ENCODE measurements at regions not wholly inside any gene's neighbourhood (a gene's known extent, or its start where the extent isn't known, plus 50 kb on each side); places are given as distances from the start of the nearest gene placed in this dataset.
A peak's percentile ranks its signal among the peaks of the same experiment; 100 is the strongest.

- POLR2A ChIA-PET, result no interaction called here
- ATAC-seq (peak; percentile 99), DNase-seq (ENCODE audit: low spot score) (no peak), FAIRE-seq (no peak)
- intact Hi-C loops (cut with micrococcal nuclease; ENCODE audit: unreplicated experiment), result no loop called here
- 25% methylated on average over 4 of the region's 5 CpGs for WGBS (ENCODE audit: low lambda C conversion rate)
- H3K9me3 ChIP-seq (ENCODE audit: low read length), result no peaks in the 10 kb centered on the region
- no peak overlapping the region for H3K27ac ChIP-seq (ENCODE audit: extremely low read length, insufficient read depth, low read length)
- no peaks in the 10 kb centered on the region for H3K79me2 ChIP-seq (ENCODE audit: insufficient read depth, low read length)
- no peak overlapping the region for H3K4me3 ChIP-seq (replicated peaks in 1 of 3; ENCODE audit: insufficient read depth in 1 of 3, low read depth in 2 of 3, low read length in 3 of 3)
- no peaks in the 10 kb centered on the region for H3K36me3 ChIP-seq (replicated peaks in 1 of 2; ENCODE audit: control insufficient read depth in 1 of 2, insufficient read depth in 2 of 2, low read length in 2 of 2)
- CTCF ChIA-PET (ENCODE audit: low intra/inter-chr PET ratio, low total read pairs), result no interaction called here
- H3K4me2 ChIP-seq (ENCODE audit: low read depth, low read length), result no peak overlapping the region
- no peak overlapping the region for H3K9ac ChIP-seq (ENCODE audit: insufficient read depth, low read depth, low read length)
- H3K4me1 ChIP-seq (ENCODE audit: insufficient read depth, low read length), result peaks cover 4% of the 10 kb centered on the region
- no peaks in the 10 kb centered on the region for H4K20me1 ChIP-seq (ENCODE audit: insufficient read depth, low read length)
- no peak overlapping the region for H2AFZ ChIP-seq (ENCODE audit: low read length)
- TF ChIP-seq ZFX (CRISPR knock-in tag; IDR thresholded peaks at IDR 0.05; ENCODE audit: low read depth) (peak; percentile 42), HNF4A (CRISPR knock-in tag; IDR thresholded peaks at IDR 0.05) (peak; percentile 41; the same call in 1 of the 2 replicates), ZBTB7B (CRISPR knock-in tag; IDR thresholded peaks at IDR 0.05) (no peak), HOXA5 (CRISPR knock-in tag; IDR thresholded peaks at IDR 0.05) (no peak), ADNP (CRISPR knock-in tag; IDR thresholded peaks at IDR 0.05) (no peak), GFI1 (CRISPR knock-in tag; IDR thresholded peaks at IDR 0.05; ENCODE audit: borderline replicate concordance) (no peak), ARID4A (CRISPR knock-in tag; IDR thresholded peaks at IDR 0.05; ENCODE audit: borderline replicate concordance) (no peak), ELF4 (CRISPR knock-in tag; IDR thresholded peaks at IDR 0.05; ENCODE audit: borderline replicate concordance) (no peak), EEA1 (CRISPR knock-in tag; IDR thresholded peaks at IDR 0.05; ENCODE audit: borderline replicate concordance) (no peak)
- TF ChIP-seq, protein P1, sequence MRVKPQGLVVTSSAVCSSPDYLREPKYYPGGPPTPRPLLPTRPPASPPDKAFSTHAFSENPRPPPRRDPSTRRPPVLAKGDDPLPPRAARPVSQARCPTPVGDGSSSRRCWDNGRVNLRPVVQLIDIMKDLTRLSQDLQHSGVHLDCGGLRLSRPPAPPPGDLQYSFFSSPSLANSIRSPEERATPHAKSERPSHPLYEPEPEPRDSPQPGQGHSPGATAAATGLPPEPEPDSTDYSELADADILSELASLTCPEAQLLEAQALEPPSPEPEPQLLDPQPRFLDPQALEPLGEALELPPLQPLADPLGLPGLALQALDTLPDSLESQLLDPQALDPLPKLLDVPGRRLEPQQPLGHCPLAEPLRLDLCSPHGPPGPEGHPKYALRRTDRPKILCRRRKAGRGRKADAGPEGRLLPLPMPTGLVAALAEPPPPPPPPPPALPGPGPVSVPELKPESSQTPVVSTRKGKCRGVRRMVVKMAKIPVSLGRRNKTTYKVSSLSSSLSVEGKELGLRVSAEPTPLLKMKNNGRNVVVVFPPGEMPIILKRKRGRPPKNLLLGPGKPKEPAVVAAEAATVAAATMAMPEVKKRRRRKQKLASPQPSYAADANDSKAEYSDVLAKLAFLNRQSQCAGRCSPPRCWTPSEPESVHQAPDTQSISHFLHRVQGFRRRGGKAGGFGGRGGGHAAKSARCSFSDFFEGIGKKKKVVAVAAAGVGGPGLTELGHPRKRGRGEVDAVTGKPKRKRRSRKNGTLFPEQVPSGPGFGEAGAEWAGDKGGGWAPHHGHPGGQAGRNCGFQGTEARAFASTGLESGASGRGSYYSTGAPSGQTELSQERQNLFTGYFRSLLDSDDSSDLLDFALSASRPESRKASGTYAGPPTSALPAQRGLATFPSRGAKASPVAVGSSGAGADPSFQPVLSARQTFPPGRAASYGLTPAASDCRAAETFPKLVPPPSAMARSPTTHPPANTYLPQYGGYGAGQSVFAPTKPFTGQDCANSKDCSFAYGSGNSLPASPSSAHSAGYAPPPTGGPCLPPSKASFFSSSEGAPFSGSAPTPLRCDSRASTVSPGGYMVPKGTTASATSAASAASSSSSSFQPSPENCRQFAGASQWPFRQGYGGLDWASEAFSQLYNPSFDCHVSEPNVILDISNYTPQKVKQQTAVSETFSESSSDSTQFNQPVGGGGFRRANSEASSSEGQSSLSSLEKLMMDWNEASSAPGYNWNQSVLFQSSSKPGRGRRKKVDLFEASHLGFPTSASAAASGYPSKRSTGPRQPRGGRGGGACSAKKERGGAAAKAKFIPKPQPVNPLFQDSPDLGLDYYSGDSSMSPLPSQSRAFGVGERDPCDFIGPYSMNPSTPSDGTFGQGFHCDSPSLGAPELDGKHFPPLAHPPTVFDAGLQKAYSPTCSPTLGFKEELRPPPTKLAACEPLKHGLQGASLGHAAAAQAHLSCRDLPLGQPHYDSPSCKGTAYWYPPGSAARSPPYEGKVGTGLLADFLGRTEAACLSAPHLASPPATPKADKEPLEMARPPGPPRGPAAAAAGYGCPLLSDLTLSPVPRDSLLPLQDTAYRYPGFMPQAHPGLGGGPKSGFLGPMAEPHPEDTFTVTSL (CRISPR knock-in tag; IDR thresholded peaks at IDR 0.05; ENCODE audit: borderline replicate concordance), result 0 out of 2 replicates have a peak, but pooled peaks have one; percentile 19
- in situ Hi-C loops (cut with HindIII; ENCODE audit: extremely low pct_ligation_motif_present, low pct_unique_long_range_greater_than_20kb), result no loop called here
- peaks cover 0 to 3% of the 10 kb centered on the region in 2 experiments; a peak in 2 of 5 replicates for H3K27me3 ChIP-seq (ENCODE audit: control insufficient read depth in 1 of 2, insufficient read depth in 2 of 2, low read length in 2 of 2)
- BruUV-seq (replicated peaks), result no TSS peak
These were observed 58.9 kb upstream of the SDK2 start for GRCh38 chr17:73703192-73703591.

All from HepG2 (cell line).